Fibroblast of villous mesenchyme (primary cell): ENCODE measurements at regions not wholly inside any gene's neighbourhood (a gene's known extent, or its start where the extent isn't known, plus 50 kb on each side); places are given as distances from the start of the nearest gene placed in this dataset.

ENCODE experiments used
- DNase-seq: peaks from one replicate; pipeline ENCODE4 v3.0.0-alpha.2; 2010; ENCODE audit warnings: low read depth
- H3K4me3 ChIP-seq: 2 replicates; pipeline ENCODE4 v1.5.1; 2011; ENCODE audit warnings: low read depth, mild to moderate bottlenecking, low read length
- CTCF ChIP-seq: IDR thresholded peaks from 2 replicates; pipeline ENCODE4 v1.5.1; 2012; ENCODE audit warnings: low read depth, mild to moderate bottlenecking, low read length; ENCODE audit not compliant: insufficient read depth

- DNase-seq = peak; percentile 69
- no peak for TF ChIP-seq CTCF
- no peak overlapping the region for H3K4me3 ChIP-seq
These were observed 83.6 kb upstream of the STX18 start for GRCh38 chr4:4625488-4625887.

- TF ChIP-seq CTCF = no peak
- DNase-seq = no peak
- H3K4me3 ChIP-seq = no peak overlapping the region
These were observed 82.5 kb upstream of the STX18 start for GRCh38 chr4:4624276-4624897.

- no peak for TF ChIP-seq CTCF
- DNase-seq = no peak
- no peak overlapping the region for H3K4me3 ChIP-seq
These were observed 78.0 kb upstream of the STX18 start for GRCh38 chr4:4619821-4620220.

- no peak for DNase-seq
- TF ChIP-seq CTCF = no peak
- H3K4me3 ChIP-seq = no peak overlapping the region
These were observed 77.0 kb upstream of the STX18 start for GRCh38 chr4:4618847-4619246.

- H3K4me3 ChIP-seq = no peak overlapping the region
- DNase-seq = peak; percentile 12
- no peak for TF ChIP-seq CTCF
These were observed 73.3 kb upstream of the STX18 start for GRCh38 chr4:4614925-4615678.

GRCh38 chr4:4613641-4614286 is 71.9 kb upstream of the STX18 start:
- no peak for DNase-seq
- no peak for TF ChIP-seq CTCF
- no peak overlapping the region for H3K4me3 ChIP-seq
